Hematopoietic multipotent progenitor cell (in vitro differentiated cells): ENCODE measurements at regions not wholly inside any gene's neighbourhood (a gene's known extent, or its start where the extent isn't known, plus 50 kb on each side); places are given as distances from the start of the nearest gene placed in this dataset. TPM values are rescaled to one million over a fixed set of nuclear protein-coding genes. Genes with fewer than 3 reads are reported as not detected.
"Not testable (repeated sequence)": the region's sequence is repeated elsewhere in the genome, so short reads cannot be mapped to it uniquely, and the experiment has no call there.

Source experiments
- DNase-seq, 3 donors: peaks; one replicate each; pipeline ENCODE4 v3.0.0-alpha.2; 2011 to 2015; ENCODE audit warnings: low read depth in 2 of 3, low spot score in 2 of 3
- small RNA-seq: library from RNA; depleted of rRNA; stranded (forward); fragments of <200 nt; gene quantifications from one replicate; pipeline ENCODE3, GENCODE V24; 2012

- DNase-seq = not testable (repeated sequence)
These were observed 1024.9 kb downstream of the PRIM2 start for GRCh38 chr6:58342287-58342686.

DNA sequence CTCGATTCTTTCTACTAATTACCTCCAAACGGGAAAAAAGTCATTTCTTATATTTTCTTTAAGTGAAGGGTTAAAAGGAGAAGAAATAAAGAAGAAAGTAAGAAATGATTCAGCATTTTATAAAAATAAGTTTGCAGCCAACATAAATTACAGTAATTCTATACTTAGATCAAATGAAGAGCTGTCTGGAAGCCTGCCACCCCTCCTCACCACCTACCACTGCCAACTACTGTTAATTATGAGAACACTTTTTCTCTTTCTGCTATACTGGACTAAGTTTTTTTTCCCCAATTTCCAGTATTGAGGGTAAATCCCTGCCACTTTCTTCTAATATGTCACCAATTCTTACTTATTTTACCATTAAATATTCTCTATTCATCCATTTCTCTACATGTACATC lies 1030.1 kb downstream of the PRIM2 start:
- not testable (repeated sequence) for DNase-seq

DNA sequence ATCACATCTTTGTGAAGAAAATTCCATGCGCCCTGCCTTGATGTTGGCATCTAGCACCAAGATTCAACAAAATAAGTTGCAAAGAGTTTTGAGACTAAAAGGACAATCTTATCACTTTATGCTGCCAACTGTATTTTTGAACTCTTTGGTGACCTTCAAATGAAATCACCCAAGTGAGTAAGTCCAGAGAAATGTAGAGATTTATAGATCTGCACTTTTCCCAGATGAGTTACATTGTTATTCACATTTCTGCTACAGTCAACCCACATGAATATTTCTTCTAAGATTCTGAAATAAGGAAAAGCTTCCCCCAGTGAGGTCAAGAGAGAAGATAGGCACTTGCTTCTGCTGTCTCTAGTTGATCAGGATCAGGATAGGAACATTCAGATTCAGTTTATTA lies 1034.2 kb downstream of the PRIM2 start:
- not testable (repeated sequence) for DNase-seq

- not testable (repeated sequence) for DNase-seq
These were observed 1041.0 kb downstream of the PRIM2 start for GRCh38 chr6:58358452-58358851.

GRCh38 chr6:58365856-58366255 lies 1048.4 kb downstream of the PRIM2 start:
- DNase-seq = not testable (repeated sequence)

GRCh38 chr6:58406659-58407058 lies 1089.2 kb downstream of the PRIM2 start:
- DNase-seq = not testable (repeated sequence)

DNA sequence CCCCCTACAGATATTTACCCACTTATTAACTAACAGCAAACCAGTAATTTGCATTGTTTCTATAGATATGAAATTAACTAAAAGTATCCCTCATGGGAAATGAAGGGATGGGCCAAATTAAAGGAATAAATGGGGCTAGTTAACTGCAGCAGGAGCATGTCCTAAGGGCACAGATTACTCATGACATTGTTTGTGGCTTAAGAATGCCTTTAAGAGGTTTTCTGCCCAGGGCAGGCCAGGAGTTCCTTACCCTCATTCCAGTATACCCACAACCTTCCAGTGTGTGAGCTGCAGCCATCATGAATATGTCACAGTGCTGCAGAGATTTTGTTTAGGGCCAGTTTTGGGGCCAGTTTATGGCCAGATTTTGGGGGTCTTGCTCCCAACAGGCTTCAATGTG lies 1101.9 kb downstream of the PRIM2 start:
- no peak for DNase-seq

Small RNA genes in the stretch of these regions (small RNA-seq; reads per million reads assigned to genes)
- gene AL603755.1 = not detected
